ENCODE measurements at regions not wholly inside any gene's neighbourhood (a gene's known extent, or its start where the extent isn't known, plus 50 kb on each side); places are given as distances from the start of the nearest gene placed in this dataset.
"Not testable (repeated sequence)": the region's sequence is repeated elsewhere in the genome, so short reads cannot be mapped to it uniquely, and the experiment has no call there.

DNA sequence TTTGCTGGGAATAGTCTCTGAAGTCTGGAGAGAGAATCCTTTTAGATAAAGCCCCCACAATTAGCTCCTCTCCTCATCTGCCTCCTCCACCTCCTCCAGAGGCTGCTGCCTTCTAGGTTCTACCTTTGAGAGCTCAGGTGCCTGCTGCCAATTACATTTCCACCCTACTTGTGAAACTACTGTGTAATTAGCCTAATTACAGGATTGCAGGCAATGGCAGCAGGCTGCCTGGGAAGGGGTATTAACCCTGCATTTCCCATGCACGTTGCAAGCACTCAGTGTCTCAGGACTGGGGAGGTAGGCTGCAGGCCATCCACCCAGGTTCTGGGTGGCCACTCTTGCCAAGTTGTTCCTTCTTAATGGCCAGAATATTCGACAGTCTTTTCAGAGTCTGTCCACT lies 215.6 kb upstream of the ZNF217 start:
- TF ChIP-seq, protein P1, sequence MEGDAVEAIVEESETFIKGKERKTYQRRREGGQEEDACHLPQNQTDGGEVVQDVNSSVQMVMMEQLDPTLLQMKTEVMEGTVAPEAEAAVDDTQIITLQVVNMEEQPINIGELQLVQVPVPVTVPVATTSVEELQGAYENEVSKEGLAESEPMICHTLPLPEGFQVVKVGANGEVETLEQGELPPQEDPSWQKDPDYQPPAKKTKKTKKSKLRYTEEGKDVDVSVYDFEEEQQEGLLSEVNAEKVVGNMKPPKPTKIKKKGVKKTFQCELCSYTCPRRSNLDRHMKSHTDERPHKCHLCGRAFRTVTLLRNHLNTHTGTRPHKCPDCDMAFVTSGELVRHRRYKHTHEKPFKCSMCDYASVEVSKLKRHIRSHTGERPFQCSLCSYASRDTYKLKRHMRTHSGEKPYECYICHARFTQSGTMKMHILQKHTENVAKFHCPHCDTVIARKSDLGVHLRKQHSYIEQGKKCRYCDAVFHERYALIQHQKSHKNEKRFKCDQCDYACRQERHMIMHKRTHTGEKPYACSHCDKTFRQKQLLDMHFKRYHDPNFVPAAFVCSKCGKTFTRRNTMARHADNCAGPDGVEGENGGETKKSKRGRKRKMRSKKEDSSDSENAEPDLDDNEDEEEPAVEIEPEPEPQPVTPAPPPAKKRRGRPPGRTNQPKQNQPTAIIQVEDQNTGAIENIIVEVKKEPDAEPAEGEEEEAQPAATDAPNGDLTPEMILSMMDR (IDR thresholded peaks at IDR 0.05; ENCODE audit: low read depth, low read length), result no peak
- DNase-seq (ENCODE audit: extremely low read depth, low read depth), result no peak

DNA sequence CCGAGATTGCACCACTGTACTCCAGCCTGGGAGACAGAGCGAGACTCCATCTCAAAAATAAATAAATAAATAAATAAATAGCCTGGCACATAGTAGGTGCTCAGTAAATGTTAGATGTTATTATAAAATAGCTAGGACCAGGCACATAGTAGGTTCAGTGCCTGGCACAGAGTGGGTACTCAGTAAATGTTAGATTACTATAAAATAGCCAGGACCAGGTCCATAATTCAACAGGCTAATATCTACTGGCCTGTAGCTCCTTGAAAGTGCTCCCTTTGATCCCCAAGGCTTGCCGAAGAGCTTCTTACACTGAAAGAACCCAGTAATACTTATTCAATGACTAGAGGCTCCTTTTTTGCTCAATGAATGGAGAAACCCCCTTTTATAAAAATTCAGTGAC lies 215.1 kb upstream of the ZNF217 start:
- no peak for DNase-seq (ENCODE audit: extremely low read depth, low read depth)
- TF ChIP-seq, protein P1 (IDR thresholded peaks at IDR 0.05; ENCODE audit: low read depth, low read length), result no peak

DNA sequence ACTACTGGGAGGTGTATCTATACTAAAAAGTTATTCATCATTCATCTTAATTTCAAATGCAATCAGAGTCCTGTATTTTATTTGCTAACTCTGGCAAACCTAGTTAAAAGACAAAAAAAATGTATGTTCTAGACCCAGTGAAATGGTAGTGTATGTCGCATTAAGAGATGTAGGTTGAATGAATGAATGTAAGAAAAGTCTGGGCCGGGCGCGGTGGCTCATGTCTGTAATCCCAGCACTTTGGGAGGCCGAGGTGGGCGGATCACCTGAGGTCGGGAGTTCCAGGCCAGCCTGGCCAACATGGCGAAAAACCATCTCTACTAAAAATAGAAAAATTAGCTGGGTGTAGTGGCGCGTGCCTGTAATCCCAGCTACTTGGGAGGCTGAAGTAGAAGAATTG lies 214.7 kb upstream of the ZNF217 start:
- DNase-seq (ENCODE audit: extremely low read depth, low read depth), result not testable (repeated sequence)

DNA sequence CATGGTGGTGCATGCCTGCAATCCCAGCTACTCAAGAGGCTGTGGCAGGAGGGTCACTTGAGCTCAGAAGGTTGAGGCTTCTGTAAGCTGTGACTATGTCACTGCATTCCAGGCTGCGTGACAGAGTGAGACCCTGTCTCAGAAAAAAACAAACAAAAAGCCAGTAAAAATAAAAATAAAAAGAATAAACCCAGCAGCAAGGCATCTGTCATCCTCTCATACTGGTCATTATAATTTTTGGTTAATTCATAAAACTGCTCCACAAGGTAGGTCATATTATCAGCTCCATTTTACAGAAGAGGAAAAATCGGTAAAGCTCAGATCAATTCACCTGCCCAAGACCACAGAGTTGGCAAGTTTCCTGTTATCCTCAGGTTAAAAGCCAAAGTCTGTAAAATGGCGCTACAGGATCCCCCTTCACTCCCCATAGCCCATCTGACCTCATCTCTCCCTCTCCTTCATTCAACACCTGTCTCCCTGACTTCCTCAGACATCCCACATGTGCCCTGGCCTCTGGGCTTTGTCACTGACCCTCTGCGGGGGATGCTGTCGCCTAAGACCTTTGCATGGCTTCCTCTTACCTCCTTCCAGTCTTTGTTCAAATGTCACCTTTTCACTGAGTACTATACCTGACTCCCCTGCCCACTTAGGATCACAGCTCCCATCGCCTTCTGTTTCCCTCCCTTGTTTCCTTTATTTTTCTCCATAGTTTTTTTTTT lies 213.2 kb upstream of the ZNF217 start:
- no peak for DNase-seq (ENCODE audit: extremely low read depth, low read depth)
- TF ChIP-seq, protein P1 (IDR thresholded peaks at IDR 0.05; ENCODE audit: low read depth, low read length), result no peak

DNA sequence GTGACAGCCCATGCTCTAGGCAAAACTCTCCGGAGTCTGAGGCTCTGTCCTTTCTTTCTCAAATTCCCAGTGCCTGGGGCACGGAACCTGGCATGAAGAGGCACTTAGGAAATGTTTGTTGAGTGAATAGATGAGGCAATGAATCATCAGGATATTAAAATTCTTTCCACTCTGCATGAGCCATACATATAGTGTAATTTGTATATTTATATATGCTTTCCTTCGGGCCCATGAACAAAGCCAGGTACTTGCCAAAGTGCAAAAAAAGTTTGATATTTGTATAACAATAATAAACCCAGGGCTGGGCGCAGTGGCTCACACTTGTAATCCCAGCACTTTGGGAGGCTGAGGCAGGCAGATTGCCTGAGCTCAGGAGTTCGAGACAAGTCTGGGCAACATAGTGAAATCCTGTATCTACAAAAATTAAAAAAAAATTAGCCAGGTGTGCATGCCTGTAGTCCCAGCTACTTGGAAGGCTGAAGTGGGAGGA lies 212.3 kb upstream of the ZNF217 start:
- no peak for DNase-seq (ENCODE audit: extremely low read depth, low read depth)
- TF ChIP-seq, protein P1 (IDR thresholded peaks at IDR 0.05; ENCODE audit: low read depth, low read length), result no peak

DNA sequence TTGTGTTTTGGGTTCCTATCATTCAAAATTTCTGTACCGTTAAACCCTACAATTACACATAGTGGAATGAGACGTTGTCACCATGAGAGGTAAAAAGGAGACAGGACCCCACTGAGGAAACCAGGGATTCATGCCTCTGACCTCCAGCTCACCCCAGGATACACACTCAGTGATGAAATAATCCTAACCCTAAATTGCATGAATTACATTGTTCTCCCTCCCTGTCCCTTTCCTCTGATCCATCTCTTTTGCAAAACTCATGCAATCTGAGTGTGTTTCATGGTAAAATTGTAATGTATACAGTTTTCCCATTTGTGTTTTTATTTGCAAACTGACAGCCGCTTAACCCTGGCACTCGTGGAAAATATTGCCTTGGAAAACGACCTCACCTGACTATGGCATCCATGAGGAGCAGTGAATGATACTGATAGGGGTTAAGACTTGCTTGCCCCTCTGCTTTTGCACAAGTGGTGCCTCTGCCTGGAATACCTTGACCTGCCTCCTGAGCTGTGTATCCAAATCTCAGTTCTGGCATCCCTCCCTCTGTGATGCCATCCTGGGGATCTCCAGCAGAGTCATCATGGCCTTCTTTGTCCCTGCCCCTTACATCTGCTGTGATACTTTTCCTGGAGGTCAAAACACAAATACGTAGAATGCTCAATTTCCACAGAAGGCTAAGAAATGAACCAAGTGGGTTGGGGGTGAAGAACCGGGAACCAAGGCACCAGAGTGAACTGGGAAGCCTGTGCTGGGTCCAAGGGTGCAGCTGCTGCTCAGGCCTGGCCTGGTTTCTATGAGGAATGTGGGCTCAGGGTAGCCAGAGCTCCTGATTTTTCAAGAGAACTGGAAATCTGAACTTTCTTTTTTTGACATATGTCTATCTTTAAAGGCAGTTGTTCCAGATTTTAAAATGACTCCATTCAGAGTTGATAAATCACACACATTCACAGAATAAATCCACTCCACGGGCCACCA lies 211.6 kb upstream of the ZNF217 start:
- DNase-seq (ENCODE audit: extremely low read depth, low read depth), result no peak
- TF ChIP-seq, protein P1 (IDR thresholded peaks at IDR 0.05; ENCODE audit: low read depth, low read length), result no peak

DNA sequence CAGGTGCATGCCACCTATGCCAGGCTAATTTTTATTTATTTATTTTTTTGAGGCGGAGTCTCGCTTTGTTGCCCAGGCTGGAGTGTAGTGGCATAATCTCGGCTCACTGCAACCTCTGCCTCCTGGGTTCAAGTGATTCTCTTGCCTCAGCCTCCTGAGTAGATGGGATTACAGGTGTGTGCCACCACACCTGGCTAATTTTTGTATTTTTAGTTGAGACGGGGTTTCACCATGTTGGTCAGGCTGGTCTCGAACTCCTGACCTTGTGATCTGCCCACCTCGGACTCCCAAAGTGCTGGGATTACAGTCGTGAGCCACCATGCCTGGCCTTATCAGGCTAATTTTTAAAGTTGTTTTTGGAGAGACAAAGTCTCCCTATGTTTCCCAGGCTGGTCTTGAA lies 210.7 kb upstream of the ZNF217 start:
- not testable (repeated sequence) for DNase-seq (ENCODE audit: extremely low read depth, low read depth)

DNA sequence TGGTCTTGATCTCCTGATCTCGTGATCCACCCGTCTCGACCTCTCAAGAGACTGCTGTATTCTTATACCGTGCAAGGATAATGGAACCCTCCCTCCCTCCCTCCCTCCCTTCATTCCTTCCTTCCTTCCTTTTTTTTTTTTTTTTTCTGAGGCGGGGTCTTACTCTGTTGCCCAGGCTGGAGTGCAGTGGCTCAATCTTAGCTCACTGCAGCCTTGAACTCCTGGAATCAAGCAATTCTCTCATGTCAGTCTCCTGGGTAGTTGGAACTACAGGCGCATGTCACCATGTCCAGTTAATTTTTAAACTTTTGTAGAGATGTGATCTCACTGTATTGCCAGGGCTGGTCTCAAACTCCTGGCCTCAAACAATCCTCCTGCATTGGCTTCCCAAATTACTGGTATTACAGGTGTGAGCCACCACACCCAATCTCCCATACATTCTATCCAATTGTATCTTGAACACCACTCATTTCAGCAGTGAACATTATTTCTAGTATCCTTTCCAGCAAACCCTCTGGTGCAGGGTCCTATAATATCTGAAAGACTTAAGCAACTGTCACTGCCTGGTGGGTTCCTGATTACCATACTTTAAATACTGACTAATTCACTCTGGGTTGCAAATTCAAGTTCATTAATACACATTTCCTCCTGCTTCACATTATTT lies 210.0 kb upstream of the ZNF217 start:
- TF ChIP-seq, protein P1 (IDR thresholded peaks at IDR 0.05; ENCODE audit: low read depth, low read length), result no peak
- DNase-seq (ENCODE audit: extremely low read depth, low read depth), result no peak
